ENCODE measurements at regions not wholly inside any gene's neighbourhood (a gene's known extent, or its start where the extent isn't known, plus 50 kb on each side); places are given as distances from the start of the nearest gene placed in this dataset.

GRCh38 chr7:131074585-131074984 lies 253.1 kb upstream of the MKLN1 start (continued):
- no peak for TF ChIP-seq USF2 (CRISPR knock-in tag; IDR thresholded peaks at IDR 0.05)
- no peak for TF ChIP-seq AR (CRISPR knock-in tag; IDR thresholded peaks at IDR 0.05)
- no peak for TF ChIP-seq JUN (CRISPR knock-in tag; IDR thresholded peaks at IDR 0.05)
- no peak for TF ChIP-seq OVOL2 (CRISPR knock-in tag; IDR thresholded peaks at IDR 0.05; ENCODE audit: borderline replicate concordance)
- TF ChIP-seq ZNF219 (CRISPR knock-in tag; IDR thresholded peaks at IDR 0.05; ENCODE audit: borderline replicate concordance): no peak
- TF ChIP-seq CBFB (CRISPR knock-in tag; IDR thresholded peaks at IDR 0.05; ENCODE audit: low read depth): no peak
- no peak for TF ChIP-seq ZNF232 (CRISPR knock-in tag; IDR thresholded peaks at IDR 0.05)
- TF ChIP-seq GABPB1 (CRISPR knock-in tag; IDR thresholded peaks at IDR 0.05): no peak
- no peak for TF ChIP-seq ZNF423 (CRISPR knock-in tag; IDR thresholded peaks at IDR 0.05)
- no peak for TF ChIP-seq PREB (CRISPR knock-in tag; IDR thresholded peaks at IDR 0.05; ENCODE audit: borderline replicate concordance)
- TF ChIP-seq ZNF138 (CRISPR knock-in tag; conservative IDR thresholded peaks at IDR 0.05): no peak

- DNase-seq (ENCODE audit: low spot score) (no peak), ATAC-seq (no peak)
- CTCF ChIA-PET: no interaction called here
- H3K27me3 Mint-ChIP-seq (ENCODE audit: low read depth): no peaks in the 10 kb centered on the region
- no peak overlapping the region for H3K27ac Mint-ChIP-seq
- no peaks in the 10 kb centered on the region for H3K9me3 Mint-ChIP-seq
- no peak overlapping the region for H3K4me3 Mint-ChIP-seq
- H3K36me3 Mint-ChIP-seq: peaks cover 6% of the 10 kb centered on the region; the same call in 1 of the 2 replicates
- H3K4me1 Mint-ChIP-seq: peaks cover 28% of the 10 kb centered on the region
- no peak for TF ChIP-seq SOX15 (CRISPR knock-in tag; IDR thresholded peaks at IDR 0.05)
- POLR2A ChIA-PET: no interaction called here
Measured at GRCh38 chr7:131075406-131075805, 252.3 kb upstream of the MKLN1 start.

- TF ChIP-seq NFATC4 (CRISPR knock-in tag; IDR thresholded peaks at IDR 0.05): no peak
- no peak for TF ChIP-seq ZNF138 (CRISPR knock-in tag; conservative IDR thresholded peaks at IDR 0.05)
- no peak for TF ChIP-seq ZNF263 (CRISPR knock-in tag; IDR thresholded peaks at IDR 0.05; ENCODE audit: low read depth)
- DNase-seq (ENCODE audit: low spot score) (no peak), ATAC-seq (no peak)
- ChIA-PET POLR2A (no interaction called here), CTCF (no interaction called here)
- Mint-ChIP-seq H3K4me3 (no peak overlapping the region), H3K27ac (peak overlapping the region; percentile 84), H3K9me3 (no peaks in the 10 kb centered on the region), H3K4me1 (peaks cover 28% of the 10 kb centered on the region), H3K36me3 (peaks cover 6% of the 10 kb centered on the region; the same call in 1 of the 2 replicates), H3K27me3 (ENCODE audit: low read depth) (no peaks in the 10 kb centered on the region)
Measured at GRCh38 chr7:131076032-131076431, 251.6 kb upstream of the MKLN1 start.

- POLR2A ChIA-PET: no interaction called here
- H3K4me1 Mint-ChIP-seq: peaks cover 27% of the 10 kb centered on the region
- TF ChIP-seq CREB1 (CRISPR knock-in tag; IDR thresholded peaks at IDR 0.05): no peak
- no peak for TF ChIP-seq CDX4 (CRISPR knock-in tag; IDR thresholded peaks at IDR 0.05; ENCODE audit: borderline replicate concordance)
- TF ChIP-seq GABPB1 (CRISPR knock-in tag; IDR thresholded peaks at IDR 0.05): peak; percentile 43; the same call in 1 of the 2 replicates
- TF ChIP-seq PREB (CRISPR knock-in tag; IDR thresholded peaks at IDR 0.05; ENCODE audit: borderline replicate concordance): no peak
- TF ChIP-seq NR2C2 (CRISPR knock-in tag; IDR thresholded peaks at IDR 0.05): no peak
- CTCF ChIA-PET: no interaction called here
- 0 out of 2 replicates have a peak overlapping the region, but pooled peaks have one; percentile 86 for H3K27ac Mint-ChIP-seq
- no peak overlapping the region for H3K4me3 Mint-ChIP-seq
- no peaks in the 10 kb centered on the region for H3K9me3 Mint-ChIP-seq
- DNase-seq (ENCODE audit: low spot score) (no peak), ATAC-seq (no peak)
- H3K36me3 Mint-ChIP-seq: peaks cover 6% of the 10 kb centered on the region; the same call in 1 of the 2 replicates
- H3K27me3 Mint-ChIP-seq (ENCODE audit: low read depth): no peaks in the 10 kb centered on the region
Measured at GRCh38 chr7:131076711-131077181, 250.9 kb upstream of the MKLN1 start.

Measured in WTC11 (cell line).